ENCODE measurements at regions not wholly inside any gene's neighbourhood (a gene's known extent, or its start where the extent isn't known, plus 50 kb on each side); places are given as distances from the start of the nearest gene placed in this dataset.

- no peak for TF ChIP-seq EP300 (IDR thresholded peaks at IDR 0.05)
- TF ChIP-seq, protein P1, sequence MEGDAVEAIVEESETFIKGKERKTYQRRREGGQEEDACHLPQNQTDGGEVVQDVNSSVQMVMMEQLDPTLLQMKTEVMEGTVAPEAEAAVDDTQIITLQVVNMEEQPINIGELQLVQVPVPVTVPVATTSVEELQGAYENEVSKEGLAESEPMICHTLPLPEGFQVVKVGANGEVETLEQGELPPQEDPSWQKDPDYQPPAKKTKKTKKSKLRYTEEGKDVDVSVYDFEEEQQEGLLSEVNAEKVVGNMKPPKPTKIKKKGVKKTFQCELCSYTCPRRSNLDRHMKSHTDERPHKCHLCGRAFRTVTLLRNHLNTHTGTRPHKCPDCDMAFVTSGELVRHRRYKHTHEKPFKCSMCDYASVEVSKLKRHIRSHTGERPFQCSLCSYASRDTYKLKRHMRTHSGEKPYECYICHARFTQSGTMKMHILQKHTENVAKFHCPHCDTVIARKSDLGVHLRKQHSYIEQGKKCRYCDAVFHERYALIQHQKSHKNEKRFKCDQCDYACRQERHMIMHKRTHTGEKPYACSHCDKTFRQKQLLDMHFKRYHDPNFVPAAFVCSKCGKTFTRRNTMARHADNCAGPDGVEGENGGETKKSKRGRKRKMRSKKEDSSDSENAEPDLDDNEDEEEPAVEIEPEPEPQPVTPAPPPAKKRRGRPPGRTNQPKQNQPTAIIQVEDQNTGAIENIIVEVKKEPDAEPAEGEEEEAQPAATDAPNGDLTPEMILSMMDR (IDR thresholded peaks at IDR 0.05), result no peak
- no peak for TF ChIP-seq POLR2A (IDR thresholded peaks at IDR 0.05)
- no peak for TF ChIP-seq POLR2AphosphoS5 (IDR thresholded peaks at IDR 0.05)
- H3K36me3 ChIP-seq, result no peaks in the 10 kb centered on the region
- no peaks in the 10 kb centered on the region for H3K27me3 ChIP-seq
- 52 to 54% methylated on average over 5 of the region's 5 CpGs for WGBS, 2 donors
- no peaks in the 10 kb centered on the region for H3K4me1 ChIP-seq
- no peak overlapping the region for H3K27ac ChIP-seq
- ATAC-seq (ENCODE audit: low FRiP score in 2 of 2), result no peak
- no peaks in the 10 kb centered on the region for H3K9me3 ChIP-seq
- H3K4me3 ChIP-seq, result no peak overlapping the region
- no peak for DNase-seq
Measured at GRCh38 chr5:169458221-169458620, 125.4 kb upstream of the SPDL1 start.

GRCh38 chr5:169450464-169450863, 133.1 kb upstream of the SPDL1 start:
- Histone ChIP-seq H3K9me3 (no peaks in the 10 kb centered on the region), H3K4me3 (no peak overlapping the region), H3K27me3 (no peaks in the 10 kb centered on the region), H3K27ac (no peak overlapping the region), H3K4me1 (no peaks in the 10 kb centered on the region), H3K36me3 (no peaks in the 10 kb centered on the region)
- TF ChIP-seq POLR2A (IDR thresholded peaks at IDR 0.05) (no peak), EP300 (IDR thresholded peaks at IDR 0.05) (no peak), POLR2AphosphoS5 (IDR thresholded peaks at IDR 0.05) (no peak)
- TF ChIP-seq, protein P1 (IDR thresholded peaks at IDR 0.05), result no peak
- WGBS, 2 donors, result 62 to 65% methylated on average over 1 of the region's 1 CpG
- ATAC-seq (ENCODE audit: low FRiP score in 2 of 2) (no peak), DNase-seq (no peak)

DNA sequence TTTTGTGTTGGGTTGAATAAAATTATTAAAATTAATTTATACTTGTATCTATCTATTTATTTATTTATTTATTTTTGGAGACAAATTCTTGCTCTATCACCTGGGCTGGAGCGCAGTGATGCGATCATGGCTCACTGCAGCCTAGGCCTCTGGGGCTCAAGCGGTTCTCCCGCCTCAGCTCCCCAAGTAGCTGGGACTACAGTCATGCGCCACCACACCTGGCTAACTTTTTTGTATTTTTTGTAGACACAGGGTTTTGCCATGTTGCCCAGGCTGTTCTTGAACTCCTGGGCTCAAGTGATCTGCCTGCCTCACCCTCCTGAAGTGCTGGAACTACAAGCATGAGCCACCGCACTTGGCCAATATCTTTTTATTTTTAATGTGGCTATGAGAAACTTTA, 134.7 kb upstream of the SPDL1 start:
- no peaks in the 10 kb centered on the region for H3K36me3 ChIP-seq
- H3K27ac ChIP-seq, result no peak overlapping the region
- 88 to 99% methylated on average over 6 of the region's 6 CpGs for WGBS, 2 donors
- ATAC-seq (ENCODE audit: low FRiP score in 2 of 2), result no peak
- H3K4me1 ChIP-seq, result no peaks in the 10 kb centered on the region
- TF ChIP-seq POLR2AphosphoS5 (IDR thresholded peaks at IDR 0.05) (no peak), POLR2A (IDR thresholded peaks at IDR 0.05) (no peak), EP300 (IDR thresholded peaks at IDR 0.05) (no peak)
- TF ChIP-seq, protein P1 (IDR thresholded peaks at IDR 0.05), result no peak
- no peaks in the 10 kb centered on the region for H3K27me3 ChIP-seq
- no peak for DNase-seq
- no peaks in the 10 kb centered on the region for H3K9me3 ChIP-seq
- no peak overlapping the region for H3K4me3 ChIP-seq

DNA sequence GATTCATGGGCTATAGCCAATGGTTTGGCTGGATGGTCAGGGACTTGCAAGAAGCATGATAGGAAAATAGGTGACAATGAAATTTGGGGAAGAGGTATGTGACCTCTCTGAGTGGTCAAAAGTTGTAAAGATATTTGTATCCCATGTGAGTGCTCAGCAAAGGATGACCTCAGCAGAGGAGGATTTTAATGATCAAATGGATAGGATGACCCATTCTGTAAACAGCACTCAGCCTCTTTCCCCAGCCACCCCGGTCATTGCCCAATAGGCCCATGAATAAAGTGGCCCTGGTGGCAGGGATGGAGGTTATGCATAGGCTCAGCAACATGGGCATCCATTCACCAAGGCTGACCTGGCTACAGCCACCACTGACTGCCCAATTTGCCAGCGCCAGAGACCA, 138.4 kb upstream of the SPDL1 start:
- no peak overlapping the region for H3K27ac ChIP-seq
- H3K4me1 ChIP-seq, result no peaks in the 10 kb centered on the region
- TF ChIP-seq POLR2A (IDR thresholded peaks at IDR 0.05) (no peak), POLR2AphosphoS5 (IDR thresholded peaks at IDR 0.05) (no peak), EP300 (IDR thresholded peaks at IDR 0.05) (no peak)
- TF ChIP-seq, protein P1 (IDR thresholded peaks at IDR 0.05), result no peak
- H3K36me3 ChIP-seq, result no peaks in the 10 kb centered on the region
- 0 to 82% methylated on average over 1 to 2 of the region's 2 CpGs for WGBS, 2 donors
- no peak overlapping the region for H3K4me3 ChIP-seq
- ATAC-seq (ENCODE audit: low FRiP score in 2 of 2) (no peak), DNase-seq (no peak)
- H3K27me3 ChIP-seq, result no peaks in the 10 kb centered on the region
- no peaks in the 10 kb centered on the region for H3K9me3 ChIP-seq

DNA sequence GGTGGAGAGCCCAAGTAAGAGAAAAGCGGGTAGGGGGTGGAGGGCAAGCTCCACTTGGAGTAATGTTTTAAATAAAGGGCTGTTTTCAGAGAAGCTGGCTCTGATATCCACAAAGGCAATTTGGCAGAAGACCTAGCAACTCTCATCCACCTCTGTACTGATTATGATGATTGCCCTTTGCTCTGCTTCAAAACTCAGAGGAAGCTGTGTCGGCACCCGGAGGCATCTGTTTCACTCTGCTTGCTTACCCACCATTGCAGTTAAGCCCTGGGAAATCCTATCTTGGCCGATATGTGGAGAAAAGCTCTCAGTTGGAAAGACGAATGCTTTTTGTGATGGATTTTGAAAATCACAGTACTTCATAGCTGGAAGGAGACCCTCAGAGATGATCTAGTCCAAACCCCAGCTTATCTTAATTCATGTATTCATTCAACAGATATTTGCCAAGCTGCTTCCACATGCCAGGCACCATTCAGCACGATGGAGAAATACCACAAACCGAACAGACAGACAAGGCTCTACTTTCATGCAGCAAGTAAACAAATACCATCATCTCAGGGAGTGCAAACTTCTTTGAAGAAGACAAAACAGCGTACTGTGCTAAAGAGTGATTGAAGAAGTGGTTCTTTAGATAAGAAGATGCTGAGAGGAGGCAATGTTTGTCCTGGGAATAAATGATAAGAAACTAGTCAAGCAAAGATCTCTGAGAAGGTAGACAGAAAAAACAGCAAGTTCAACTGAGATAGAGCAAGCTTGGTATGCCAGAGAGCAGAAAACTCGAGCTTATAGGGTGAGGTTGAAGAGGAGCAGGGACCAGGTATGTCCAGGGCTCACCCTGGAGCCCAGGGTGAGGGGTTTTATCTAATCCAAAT, 140.4 kb upstream of the SPDL1 start:
- WGBS, 2 donors, result 40 to 49% methylated on average over 9 of the region's 9 CpGs
- Histone ChIP-seq H3K27me3 (no peaks in the 10 kb centered on the region), H3K36me3 (no peaks in the 10 kb centered on the region), H3K9me3 (no peaks in the 10 kb centered on the region), H3K4me3 (no peak overlapping the region), H3K4me1 (no peaks in the 10 kb centered on the region), H3K27ac (no peak overlapping the region)
- TF ChIP-seq POLR2AphosphoS5 (IDR thresholded peaks at IDR 0.05), result no peak
- TF ChIP-seq, protein P1 (IDR thresholded peaks at IDR 0.05), result no peak
- no peak for TF ChIP-seq EP300 (IDR thresholded peaks at IDR 0.05)
- TF ChIP-seq POLR2A (IDR thresholded peaks at IDR 0.05), result no peak
- ATAC-seq (ENCODE audit: low FRiP score in 2 of 2), result no peak
- no peak for DNase-seq
